ENCODE measurements at regions not wholly inside any gene's neighbourhood (a gene's known extent, or its start where the extent isn't known, plus 50 kb on each side); places are given as distances from the start of the nearest gene placed in this dataset.
A peak's percentile ranks its signal among the peaks of the same experiment; 100 is the strongest.
"Not testable (repeated sequence)": the region's sequence is repeated elsewhere in the genome, so short reads cannot be mapped to it uniquely, and the experiment has no call there.

DNA sequence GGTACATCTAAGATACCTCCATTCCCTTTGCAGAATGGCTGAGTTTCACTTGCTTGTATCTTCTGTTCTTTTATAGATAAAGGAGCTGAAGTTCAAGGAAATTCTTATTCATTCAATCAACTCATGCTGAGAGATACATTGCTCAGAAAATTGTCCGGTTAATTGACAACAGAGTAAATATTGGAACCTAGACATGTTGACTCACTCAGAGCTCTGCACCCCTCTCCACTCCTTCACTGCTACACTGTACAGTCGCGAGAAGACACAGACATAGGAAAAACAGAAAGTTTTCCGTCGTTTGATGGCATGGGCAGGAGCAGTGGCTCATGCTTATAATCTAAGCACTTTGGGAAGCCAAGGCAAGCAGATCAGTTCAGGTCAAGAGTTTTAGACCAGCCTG lies 690.5 kb upstream of the SOX9 start:
- DNase-seq (ENCODE audit: low read depth) = no peak

DNA sequence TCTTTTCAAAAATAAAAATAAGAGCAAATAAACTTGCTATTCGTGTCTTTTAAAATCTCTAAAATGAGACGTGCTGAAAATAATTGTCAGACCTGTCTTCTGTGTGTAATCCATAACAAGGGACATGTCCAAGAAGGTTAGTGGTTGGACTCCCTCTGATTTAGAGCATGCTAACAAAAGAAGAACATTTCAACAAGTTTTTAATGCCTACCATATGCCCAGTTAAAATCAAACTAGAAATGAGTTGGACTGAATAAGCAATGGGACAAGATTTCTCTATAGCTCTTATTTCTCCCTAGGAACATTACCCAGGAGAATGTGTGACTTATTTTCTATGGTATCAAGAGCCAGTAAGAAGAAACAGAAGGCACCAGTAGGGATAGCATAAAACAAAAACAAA lies 689.7 kb upstream of the SOX9 start:
- no peak for DNase-seq (ENCODE audit: low read depth)

DNA sequence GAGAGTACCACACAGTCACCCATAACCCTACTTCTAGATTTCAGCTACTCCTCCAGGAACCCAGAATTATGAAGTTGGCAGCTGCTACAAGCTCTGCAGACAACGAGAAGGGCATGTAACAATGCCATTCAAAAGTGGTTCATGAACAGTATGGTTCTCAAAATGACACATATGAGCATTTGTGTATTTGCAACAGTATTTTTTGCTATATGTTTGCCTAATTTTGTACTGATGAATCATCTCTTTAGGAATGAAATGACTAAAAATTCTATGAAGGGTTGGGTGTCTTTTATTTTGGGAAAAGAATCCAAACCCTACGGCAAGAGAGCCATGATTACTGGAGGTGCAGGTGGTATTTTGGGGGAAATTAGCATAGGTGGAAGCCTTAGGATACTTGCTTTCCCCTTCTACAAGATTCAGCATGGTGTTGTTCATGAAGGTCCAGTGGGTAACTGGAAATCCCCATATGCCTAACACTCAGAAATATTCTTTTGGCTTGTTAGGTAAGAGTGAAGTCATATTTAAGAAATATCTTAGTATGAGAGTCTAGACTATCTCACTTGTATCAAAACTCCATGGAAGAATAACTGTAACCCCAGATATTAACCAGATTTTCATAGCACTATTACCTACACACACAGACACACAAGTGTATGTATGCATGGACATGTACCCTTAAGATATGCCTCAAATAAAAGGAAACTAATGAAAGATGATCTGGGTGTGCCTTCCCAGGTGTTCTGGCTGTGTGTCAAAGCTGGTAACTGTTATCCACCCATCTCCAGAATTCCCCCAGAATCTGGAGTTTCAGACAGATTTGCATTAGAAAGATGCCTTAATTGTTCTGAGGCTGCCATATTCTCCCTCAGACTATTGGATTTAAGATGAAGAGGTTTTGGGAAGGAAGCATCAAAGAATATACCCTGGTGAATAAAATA lies 688.2 kb upstream of the SOX9 start:
- DNase-seq (ENCODE audit: low read depth) = no peak

DNA sequence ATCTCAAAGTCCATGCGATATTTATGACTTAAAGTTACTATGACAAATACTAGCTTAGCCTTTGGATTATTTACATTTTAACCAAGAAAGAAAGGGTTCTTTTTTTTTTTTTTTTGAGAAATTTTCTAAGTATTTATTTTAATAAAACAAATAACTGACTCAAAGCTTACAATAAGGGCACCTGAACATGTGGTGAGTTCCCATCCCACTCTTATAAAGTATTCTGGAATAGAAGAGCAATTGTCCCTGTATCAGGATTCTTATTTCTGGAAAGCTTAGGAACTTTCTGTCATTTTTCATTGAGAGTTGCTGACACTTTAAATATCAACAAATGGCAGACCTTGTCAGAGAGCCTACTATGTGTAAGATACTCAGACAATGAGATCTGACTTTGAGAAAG lies 686.1 kb upstream of the SOX9 start:
- DNase-seq (ENCODE audit: low read depth) = no peak

DNA sequence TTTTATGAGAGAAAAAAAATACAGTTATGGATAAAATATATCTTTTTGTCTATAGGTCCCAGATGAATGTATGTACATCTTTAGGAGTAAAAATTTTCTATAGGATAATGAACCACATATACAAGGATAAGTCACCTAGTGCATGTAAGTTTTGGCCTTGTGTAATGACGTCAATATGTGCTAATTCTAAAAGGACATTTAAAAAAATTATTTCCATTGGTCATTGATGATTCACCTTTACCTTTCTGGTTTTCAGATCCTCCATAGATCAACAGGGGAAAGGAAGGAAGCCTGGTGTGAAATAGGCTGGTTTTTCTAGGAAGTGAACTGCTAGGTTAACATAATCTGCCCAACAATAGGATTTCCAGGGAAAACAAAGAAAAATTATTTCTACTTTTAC lies 684.3 kb upstream of the SOX9 start:
- no peak for DNase-seq (ENCODE audit: low read depth)

DNA sequence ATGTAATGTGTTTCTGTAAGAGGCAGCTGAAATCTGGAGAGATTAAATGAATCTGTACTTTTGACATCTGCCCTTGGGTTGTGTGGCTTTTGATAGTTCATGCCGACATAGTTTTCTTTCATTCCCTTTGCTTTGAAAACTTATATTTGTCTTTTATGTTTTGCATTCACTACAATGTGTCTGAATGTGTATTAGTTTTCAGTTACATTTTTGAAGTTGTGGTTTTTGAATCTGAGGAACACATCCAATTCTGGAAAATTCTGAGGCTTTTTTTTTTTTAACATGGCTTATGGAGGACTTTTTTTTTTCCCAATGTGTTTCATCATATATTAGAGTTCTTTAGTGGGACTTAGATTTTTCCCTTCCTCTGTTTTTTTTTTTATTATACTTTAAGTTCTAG lies 683.7 kb upstream of the SOX9 start:
- DNase-seq (ENCODE audit: low read depth) = no peak

DNA sequence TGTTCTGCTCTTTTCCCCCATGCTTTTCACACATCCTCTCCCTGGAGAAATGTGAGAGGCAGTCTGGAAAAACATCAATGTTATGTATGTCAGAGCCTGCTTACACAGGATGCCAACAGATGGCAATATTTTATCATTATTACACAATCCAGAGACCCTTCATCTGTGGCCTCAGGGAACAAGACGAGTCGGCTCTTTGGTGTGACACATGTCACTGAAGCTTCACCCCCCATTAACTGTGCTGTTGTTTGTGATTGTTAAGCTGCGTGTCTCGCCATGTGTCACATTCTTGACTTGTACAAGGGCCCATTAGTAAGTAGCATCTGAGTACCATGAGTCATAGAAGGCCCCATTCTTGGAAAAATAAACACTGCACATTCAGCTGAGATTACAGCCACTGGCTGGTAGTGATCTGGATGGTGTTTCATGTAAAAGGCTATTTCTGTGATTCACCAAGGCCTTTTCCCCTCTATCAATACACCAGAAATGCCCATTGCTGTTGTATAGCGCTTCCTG lies 682.1 kb upstream of the SOX9 start:
- DNase-seq (ENCODE audit: low read depth) = peak; percentile 100

DNA sequence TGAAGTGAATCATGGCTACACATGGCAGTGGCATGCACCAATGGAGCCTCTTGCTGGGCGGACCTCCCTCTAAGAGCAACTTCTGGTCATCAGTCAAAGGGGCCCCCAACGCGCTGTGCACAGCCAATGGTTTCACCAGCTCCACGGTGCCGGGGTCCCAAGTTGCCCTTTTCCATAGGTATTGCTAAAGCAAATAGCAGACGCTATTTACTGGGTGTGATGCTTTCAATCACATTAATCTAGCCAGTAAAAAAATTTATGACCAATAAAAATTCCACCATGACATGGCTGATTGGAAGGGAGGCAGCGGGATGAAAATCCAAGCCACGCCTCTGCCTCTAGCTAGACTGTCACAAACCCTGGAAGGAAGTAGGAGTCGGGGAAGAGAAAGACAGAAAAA lies 680.3 kb upstream of the SOX9 start:
- no peak for DNase-seq (ENCODE audit: low read depth)

DNA sequence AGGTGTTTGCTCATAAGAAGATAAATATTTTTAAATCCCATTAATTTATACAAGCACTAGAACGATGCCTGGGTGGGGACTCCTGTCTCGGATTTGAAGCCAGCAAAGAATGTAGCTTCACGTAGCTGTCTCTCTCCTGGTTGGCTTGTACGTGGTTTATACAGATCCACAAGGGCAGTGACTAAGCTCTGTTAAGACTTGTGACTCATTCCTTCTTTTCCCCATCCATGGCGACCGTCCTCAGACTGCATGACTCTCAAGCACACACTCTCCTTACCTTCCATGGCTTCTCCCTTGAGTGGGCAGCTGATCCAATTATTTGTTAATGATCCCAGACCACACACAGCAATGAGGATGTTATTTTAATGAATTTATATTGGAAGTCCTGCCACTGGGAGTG lies 679.7 kb upstream of the SOX9 start:
- peak; percentile 99 for DNase-seq (ENCODE audit: low read depth)

DNA sequence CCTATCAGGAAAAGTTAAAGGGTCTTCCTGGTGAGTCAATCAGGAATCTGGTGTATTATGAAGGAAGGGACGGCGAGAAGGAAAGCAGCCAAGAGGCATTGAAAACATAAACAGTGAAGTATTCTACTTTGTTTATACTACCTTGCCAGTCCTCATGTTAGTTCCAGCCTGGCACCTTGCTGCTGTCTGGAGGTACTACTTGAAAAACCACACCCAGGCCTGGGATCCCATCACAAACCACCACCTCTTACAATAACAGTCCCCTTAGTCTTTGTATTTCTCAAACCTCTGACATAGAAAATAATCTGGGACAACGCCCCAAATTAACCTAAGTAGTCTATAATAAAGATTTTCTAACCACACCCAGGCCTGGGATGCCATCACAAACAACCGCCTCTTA lies 676.7 kb upstream of the SOX9 start:
- no peak for DNase-seq (ENCODE audit: low read depth)

DNA sequence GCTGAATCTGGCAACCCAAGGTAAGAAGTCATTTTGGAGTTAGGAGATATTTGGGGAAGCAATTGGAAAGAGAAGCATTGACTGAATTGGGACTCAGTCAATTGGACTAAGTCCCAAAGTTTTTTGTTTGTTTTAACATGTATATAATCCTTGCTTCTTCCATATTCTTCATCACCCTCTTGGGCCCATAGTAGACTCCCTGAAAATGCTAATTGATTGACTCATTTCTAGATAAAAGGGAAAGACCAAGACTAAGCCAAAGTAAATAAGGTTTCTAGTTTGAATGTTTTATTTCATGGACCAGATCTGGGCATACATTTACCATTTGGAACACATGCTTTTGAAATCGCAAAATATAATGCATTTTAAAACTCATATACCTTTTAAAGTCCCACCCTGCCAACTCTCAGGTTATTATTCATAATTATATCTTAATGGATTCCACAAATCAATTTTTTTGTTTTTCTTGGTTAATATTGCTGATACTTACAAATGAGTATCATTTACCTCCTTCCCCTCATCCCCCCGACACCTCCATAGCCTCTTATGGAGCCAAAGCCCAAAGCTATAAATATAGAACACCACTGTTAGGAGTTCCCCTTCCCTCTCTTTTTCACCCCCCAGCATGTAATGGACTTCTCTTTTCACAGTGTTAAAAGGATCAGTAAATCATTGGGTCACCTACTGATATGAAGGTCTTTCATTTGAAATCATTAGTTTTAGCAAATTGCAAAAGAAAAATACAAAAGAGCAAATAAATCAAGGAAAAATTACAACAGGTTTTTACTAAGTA lies 674.0 kb upstream of the SOX9 start:
- DNase-seq (ENCODE audit: low read depth) = no peak

DNA sequence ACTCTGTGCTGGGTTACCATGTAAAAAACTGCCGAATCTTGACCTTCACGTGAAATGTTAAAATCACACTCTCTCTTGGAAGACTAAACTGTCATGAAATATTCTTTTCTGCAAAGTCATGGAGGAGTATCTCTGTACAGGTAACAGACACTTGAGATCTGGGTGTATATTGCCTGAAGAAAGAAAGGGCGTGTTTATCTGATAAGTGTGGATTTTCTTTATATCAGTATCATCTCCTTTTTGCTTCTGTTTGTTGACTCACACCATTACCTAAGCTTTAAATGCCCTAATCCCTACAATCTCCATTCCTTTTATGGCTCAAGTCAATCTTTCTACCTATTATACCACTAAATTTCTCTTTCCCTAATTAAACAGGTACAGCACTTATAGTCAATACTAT lies 673.2 kb upstream of the SOX9 start:
- DNase-seq (ENCODE audit: low read depth) = no peak

DNA sequence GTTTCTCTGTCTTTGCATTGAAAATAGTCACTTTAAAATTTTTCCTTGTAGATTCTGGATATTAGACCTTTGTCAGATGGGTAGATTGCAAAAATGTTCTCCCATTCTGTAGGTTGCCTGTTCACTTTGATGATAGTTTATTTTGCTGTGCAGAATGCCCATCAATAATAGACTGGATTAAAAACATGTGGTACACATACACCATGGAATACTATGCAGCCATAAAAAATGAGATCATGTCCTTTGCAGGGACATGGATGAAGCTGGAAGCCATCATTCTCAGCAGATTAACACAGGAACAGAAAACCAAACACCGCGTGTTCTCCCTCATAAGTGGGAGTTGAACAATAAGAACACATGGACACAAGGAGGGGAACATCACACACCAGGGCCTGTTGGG lies 670.2 kb upstream of the SOX9 start:
- DNase-seq (ENCODE audit: low read depth) = not testable (repeated sequence)

DNA sequence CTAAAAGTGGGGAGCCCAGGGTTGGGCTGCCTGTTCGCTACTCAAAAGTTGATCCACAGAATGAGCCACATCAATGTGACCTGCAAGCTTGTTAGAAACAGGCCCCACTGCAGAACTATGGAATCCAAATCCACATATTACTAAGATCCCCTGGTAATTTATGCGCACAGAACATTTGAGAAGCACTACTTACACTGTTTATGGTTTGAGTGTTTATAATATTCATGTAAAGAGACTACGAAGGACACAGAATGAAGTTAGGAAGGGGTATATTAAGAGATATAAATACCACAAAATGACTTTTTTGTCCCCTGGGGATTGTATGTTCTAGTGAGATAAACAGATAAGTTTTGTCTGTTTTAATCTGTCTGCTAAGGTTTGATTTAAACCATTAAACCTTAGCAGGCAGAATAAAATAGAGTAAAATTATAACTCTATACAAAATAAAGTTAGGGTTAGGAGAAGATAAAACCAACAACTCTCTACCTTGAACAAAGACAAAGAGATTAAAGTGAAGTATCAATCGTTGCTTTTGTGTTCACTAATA lies 666.9 kb upstream of the SOX9 start:
- DNase-seq (ENCODE audit: low read depth) = no peak

DNA sequence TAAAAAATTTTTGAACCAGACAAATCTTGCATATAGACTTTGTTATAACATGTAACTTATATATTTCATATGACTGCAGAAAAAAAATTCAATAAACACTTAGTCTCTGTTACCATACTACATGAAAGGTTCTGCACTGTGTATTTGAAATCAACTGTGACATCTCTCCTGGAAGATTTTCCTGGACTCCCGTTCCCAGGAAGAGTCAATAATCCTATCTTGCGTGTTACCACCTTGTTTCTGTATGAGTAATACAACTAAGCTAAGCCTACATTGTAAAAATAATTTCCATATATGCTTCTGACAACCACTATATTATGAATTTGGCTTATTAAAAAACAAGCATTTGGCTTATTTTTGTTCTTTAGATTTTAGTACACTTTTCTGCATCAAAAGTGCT lies 665.6 kb upstream of the SOX9 start:
- no peak for DNase-seq (ENCODE audit: low read depth)

DNA sequence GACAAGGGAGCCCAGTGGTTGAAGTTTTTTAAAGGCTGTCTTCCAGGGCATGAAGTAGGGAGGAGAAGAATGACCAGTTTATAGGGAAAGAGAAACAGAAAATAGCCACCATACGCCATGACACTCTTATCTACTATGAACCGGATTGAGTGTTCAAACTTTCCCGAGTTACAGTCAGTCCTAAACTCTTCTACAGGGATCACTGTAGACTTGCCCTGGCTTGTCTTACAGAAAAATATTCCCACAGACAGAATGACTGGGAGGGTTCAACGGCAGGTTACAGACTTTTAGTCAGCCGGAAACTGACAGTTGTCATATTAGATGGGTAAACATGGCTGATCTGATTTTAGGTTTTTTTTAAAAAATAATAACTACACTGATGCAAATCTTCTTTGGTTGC lies 662.5 kb upstream of the SOX9 start:
- DNase-seq (ENCODE audit: low read depth) = no peak

DNA sequence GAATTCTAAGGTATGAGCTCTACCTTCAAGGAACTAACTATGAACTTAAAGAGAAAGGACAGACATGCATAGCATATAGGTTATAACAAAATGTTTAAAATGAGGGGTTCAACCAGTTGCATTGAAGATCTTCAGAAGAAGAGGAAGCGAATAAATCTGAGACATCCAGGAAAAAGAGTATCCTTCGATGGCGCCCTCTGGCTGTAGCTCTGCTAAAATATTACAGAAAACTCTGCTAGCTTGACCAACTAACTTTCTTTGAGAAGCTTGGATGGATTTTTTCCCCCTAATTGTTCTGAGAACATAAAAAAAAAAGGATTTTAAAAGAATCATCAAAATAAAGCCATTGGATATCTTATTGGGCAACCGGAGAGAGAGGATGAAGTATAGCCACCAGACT lies 659.9 kb upstream of the SOX9 start:
- no peak for DNase-seq (ENCODE audit: low read depth)

DNA sequence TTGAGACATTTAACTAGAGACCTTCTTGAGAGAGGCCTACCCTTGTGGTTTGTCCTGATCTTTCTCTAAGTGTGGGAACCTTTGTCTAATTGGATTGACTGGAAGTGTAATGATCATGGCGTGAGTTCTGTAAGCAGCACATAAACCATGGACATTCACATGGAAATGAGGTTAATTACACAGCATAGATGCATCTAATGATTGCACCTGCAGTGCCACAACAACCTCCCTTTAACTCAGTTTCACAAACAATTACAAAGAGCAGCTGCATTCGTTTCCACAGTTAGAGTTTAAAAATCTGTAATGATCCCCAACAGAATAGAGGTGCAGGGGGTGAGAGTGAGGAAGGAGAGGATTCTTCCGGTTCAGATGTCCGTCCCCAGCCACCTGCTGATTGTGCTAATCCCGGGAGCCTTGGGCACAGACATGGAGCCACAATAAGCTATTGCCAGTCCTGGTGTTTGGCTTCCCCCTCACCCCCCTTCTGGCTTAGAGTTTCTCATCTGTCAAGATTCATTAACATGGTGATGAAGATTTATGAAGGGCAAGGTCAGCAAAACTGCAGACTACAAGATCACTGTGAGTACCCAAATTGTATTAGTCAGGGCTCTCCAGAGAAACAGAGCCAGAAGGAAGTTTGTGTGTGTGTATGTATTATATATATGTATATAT lies 659.2 kb upstream of the SOX9 start:
- DNase-seq (ENCODE audit: low read depth) = no peak

DNA sequence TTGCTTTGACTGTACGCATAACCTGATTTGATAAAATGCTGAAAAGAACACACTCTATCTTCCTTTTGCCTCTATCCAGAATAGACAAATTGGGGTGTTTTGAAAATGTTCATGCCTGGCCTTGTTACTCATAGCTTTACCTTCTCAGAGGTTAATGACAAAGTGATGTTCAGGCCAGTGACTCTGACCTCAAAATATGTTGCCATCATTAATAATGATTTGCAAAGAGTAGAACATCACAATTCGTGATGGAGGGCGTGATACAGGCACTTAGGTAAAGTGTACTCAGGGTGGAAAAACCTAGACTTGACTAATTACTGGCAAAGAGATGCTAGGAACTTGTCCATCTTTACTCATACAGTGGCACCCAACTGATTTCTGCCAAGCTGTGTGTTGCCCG lies 656.6 kb upstream of the SOX9 start:
- no peak for DNase-seq (ENCODE audit: low read depth)

DNA sequence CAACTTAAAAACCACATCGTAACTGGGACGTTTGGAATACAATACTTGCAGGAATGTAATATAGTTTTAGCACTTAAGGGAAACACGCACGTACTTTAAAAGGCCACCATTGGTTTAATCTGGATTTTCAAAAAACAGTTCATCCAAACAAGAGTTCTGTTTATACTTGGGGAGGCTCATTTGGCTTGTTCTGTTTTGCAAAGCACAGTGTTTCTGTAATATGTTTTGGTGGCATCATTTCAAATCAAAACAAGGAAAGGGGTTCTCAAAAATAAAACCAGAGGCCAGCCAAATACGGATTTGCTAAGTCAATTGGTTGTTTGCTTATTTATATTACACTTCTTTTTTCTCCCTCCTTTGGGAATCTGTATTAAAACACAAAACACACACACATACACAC lies 656.1 kb upstream of the SOX9 start:
- DNase-seq (ENCODE audit: low read depth) = no peak

DNA sequence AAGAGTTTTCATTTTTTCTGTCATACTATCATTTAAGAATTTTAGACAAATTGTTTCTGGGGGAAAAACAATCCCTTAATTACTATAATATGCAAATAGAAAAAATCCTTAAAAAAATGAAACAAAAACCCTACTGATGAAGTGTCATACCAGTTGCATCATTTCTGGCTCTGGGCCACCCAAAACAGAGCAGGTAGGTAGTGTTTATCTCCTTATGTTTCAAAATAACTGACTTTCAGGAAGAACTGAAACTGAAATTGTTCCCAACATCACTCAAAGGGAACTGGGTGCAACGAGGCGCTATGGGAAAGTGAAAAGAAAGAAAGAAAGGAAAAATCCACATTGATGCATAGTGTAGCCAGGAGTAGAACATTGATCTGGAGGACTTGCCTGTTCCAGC lies 653.1 kb upstream of the SOX9 start:
- no peak for DNase-seq (ENCODE audit: low read depth)

DNA sequence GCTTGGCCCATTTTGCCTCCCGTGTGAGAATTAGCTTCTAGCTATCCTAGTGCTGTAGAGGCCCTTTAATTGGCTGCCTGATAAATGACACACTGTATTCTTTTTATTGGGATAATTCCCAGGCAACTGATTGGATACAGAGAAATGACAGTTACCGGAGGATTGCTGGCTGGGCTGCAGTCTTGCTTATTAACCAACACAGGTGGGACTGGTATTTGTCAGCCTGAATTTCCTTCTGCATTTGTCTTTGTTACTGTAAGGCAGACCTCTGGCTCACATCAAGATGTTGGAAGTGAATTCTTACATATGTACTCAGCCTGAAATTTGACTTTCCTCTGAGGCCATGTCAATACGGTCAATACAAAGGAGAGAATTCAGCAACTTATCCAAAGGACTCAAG lies 650.8 kb upstream of the SOX9 start:
- no peak for DNase-seq (ENCODE audit: low read depth)
